SU-DHL-6 (cell line): ENCODE measurements at regions not wholly inside any gene's neighbourhood (a gene's known extent, or its start where the extent isn't known, plus 50 kb on each side); places are given as distances from the start of the nearest gene placed in this dataset.

Experiments used
- EZH2phosphoT487 ChIP-seq: fragments of 200-600 bp; sonication (generic), shearing (Covaris generic); conservative IDR thresholded peaks from 2 replicates; pipeline ENCODE4 v1.6.1; 2018; ENCODE audit warnings: mild to moderate bottlenecking, antibody characterized with exemption, low read length, moderate library complexity, mixed read lengths
- TF ChIP-seq, protein P1 (sequence below): fragments of 200-600 bp; sonication (generic); IDR thresholded peaks from one replicate; pipeline ENCODE4 v1.5.1; 2017; ENCODE audit warnings: antibody characterized with exemption, mild to moderate bottlenecking, low read length, moderate library complexity; ENCODE audit not compliant: insufficient read depth, poor library complexity, severe bottlenecking

GRCh38 chr4:11514003-11514402 lies 85.3 kb upstream of the HS3ST1 start:
- TF ChIP-seq, protein P1, sequence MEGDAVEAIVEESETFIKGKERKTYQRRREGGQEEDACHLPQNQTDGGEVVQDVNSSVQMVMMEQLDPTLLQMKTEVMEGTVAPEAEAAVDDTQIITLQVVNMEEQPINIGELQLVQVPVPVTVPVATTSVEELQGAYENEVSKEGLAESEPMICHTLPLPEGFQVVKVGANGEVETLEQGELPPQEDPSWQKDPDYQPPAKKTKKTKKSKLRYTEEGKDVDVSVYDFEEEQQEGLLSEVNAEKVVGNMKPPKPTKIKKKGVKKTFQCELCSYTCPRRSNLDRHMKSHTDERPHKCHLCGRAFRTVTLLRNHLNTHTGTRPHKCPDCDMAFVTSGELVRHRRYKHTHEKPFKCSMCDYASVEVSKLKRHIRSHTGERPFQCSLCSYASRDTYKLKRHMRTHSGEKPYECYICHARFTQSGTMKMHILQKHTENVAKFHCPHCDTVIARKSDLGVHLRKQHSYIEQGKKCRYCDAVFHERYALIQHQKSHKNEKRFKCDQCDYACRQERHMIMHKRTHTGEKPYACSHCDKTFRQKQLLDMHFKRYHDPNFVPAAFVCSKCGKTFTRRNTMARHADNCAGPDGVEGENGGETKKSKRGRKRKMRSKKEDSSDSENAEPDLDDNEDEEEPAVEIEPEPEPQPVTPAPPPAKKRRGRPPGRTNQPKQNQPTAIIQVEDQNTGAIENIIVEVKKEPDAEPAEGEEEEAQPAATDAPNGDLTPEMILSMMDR = no peak
- TF ChIP-seq EZH2phosphoT487 = no peak
